ENCODE measurements at regions not wholly inside any gene's neighbourhood (a gene's known extent, or its start where the extent isn't known, plus 50 kb on each side); places are given as distances from the start of the nearest gene placed in this dataset.
A peak's percentile ranks its signal among the peaks of the same experiment; 100 is the strongest.

- Mint-ChIP-seq H3K36me3 (ENCODE audit: low read depth) (no peaks in the 10 kb centered on the region), H3K4me1 (no peaks in the 10 kb centered on the region), H3K4me3 (no peak overlapping the region), H3K27ac (no peak overlapping the region), H3K27me3 (ENCODE audit: low read depth) (no peaks in the 10 kb centered on the region), H3K9me3 (no peaks in the 10 kb centered on the region)
- TF ChIP-seq, protein P1, sequence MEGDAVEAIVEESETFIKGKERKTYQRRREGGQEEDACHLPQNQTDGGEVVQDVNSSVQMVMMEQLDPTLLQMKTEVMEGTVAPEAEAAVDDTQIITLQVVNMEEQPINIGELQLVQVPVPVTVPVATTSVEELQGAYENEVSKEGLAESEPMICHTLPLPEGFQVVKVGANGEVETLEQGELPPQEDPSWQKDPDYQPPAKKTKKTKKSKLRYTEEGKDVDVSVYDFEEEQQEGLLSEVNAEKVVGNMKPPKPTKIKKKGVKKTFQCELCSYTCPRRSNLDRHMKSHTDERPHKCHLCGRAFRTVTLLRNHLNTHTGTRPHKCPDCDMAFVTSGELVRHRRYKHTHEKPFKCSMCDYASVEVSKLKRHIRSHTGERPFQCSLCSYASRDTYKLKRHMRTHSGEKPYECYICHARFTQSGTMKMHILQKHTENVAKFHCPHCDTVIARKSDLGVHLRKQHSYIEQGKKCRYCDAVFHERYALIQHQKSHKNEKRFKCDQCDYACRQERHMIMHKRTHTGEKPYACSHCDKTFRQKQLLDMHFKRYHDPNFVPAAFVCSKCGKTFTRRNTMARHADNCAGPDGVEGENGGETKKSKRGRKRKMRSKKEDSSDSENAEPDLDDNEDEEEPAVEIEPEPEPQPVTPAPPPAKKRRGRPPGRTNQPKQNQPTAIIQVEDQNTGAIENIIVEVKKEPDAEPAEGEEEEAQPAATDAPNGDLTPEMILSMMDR (IDR thresholded peaks at IDR 0.05; ENCODE audit: unreplicated experiment in 3 of 3) = no peak
Observed at GRCh38 chr14:80378084-80378690, 166.9 kb upstream of the DIO2 start.

DNA sequence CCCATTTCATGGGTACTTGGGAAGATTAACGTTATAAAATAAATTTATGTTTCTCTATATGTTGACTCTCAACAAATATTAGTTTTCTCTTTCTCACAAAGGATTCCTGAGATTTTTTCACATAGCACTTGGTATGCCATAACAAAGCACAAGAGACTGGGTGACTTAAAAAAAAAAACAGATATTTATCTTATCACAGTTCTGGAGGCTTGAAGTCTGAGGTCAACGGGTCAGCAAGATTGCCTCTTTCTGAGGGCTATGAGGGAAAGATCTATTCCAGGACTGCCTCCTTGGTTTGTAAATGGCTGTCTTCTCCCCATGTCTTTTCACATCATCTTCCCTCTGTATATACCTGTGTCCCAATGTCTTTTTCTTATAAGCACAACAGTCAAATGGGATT is 153.5 kb upstream of the DIO2 start:
- Mint-ChIP-seq H3K27ac (peak overlapping the region in 1 of 3 experiments; percentile 92), H3K36me3 (ENCODE audit: low read depth) (no peaks in the 10 kb centered on the region), H3K4me1 (no peaks in the 10 kb centered on the region), H3K27me3 (ENCODE audit: low read depth) (no peaks in the 10 kb centered on the region), H3K4me3 (no peak overlapping the region), H3K9me3 (no peaks in the 10 kb centered on the region)
- TF ChIP-seq, protein P1 (IDR thresholded peaks at IDR 0.05; ENCODE audit: unreplicated experiment in 3 of 3) = no peak

DNA sequence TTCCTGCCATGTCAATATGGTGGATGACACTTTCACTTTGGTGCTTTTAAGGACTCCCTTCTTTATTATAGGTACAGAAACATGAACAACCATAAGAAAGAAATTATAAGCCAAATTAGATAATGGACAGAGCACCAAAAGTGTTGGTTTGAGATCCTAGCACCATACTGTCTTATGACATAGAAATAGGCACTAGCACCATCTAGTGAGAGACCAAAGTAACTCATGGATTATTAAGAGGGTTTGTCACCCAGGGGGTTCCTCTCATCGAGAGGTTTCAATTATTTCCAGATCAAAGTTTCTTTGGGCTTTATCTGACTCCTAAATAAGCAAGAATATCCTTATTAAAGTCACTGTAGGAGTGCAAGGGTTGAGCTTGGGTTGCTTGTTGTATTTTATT is 153.0 kb upstream of the DIO2 start:
- Mint-ChIP-seq H3K4me3 (no peak overlapping the region), H3K27me3 (ENCODE audit: low read depth) (no peaks in the 10 kb centered on the region), H3K36me3 (ENCODE audit: low read depth) (no peaks in the 10 kb centered on the region), H3K9me3 (no peaks in the 10 kb centered on the region), H3K27ac (peak overlapping the region in 1 of 3 experiments; percentile 92), H3K4me1 (no peaks in the 10 kb centered on the region)
- TF ChIP-seq, protein P1 (IDR thresholded peaks at IDR 0.05; ENCODE audit: unreplicated experiment in 3 of 3) = peak in 2 of 3 experiments; percentile 34 to 47

DNA sequence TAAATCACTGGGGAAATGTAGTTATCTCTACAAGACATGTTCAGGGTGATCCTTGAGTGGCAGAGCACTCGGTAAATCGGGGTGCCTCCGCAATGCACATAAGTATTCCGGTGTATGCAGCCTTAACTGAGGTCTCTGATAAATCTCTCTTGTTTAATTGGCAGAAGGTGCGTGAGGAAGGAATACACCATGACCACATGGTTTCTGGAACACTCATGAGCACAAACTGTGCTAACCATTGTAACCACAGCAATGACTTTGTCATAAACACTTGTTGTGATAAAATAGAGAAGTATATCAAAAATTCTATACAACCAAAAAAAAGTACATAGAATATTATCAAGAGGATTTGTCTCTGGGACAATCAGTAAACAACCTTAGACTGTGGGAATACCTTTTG is 146.8 kb upstream of the DIO2 start:
- Mint-ChIP-seq H3K4me3 (no peak overlapping the region), H3K9me3 (no peaks in the 10 kb centered on the region), H3K27me3 (ENCODE audit: low read depth) (no peaks in the 10 kb centered on the region), H3K36me3 (ENCODE audit: low read depth) (no peaks in the 10 kb centered on the region), H3K4me1 (no peaks in the 10 kb centered on the region), H3K27ac (no peak overlapping the region)
- TF ChIP-seq, protein P1 (IDR thresholded peaks at IDR 0.05; ENCODE audit: unreplicated experiment in 3 of 3) = no peak

GRCh38 chr14:80356413-80356812 is 145.1 kb upstream of the DIO2 start:
- H3K36me3 Mint-ChIP-seq (ENCODE audit: low read depth) = no peaks in the 10 kb centered on the region
- peak overlapping the region in 1 of 3 experiments; percentile 5 for H3K27ac Mint-ChIP-seq
- TF ChIP-seq, protein P1 (IDR thresholded peaks at IDR 0.05; ENCODE audit: unreplicated experiment in 3 of 3) = peak; percentile 29 to 58 (median 47)
- no peak overlapping the region for H3K4me3 Mint-ChIP-seq
- no peaks in the 10 kb centered on the region for H3K4me1 Mint-ChIP-seq
- no peaks in the 10 kb centered on the region for H3K9me3 Mint-ChIP-seq
- no peaks in the 10 kb centered on the region for H3K27me3 Mint-ChIP-seq (ENCODE audit: low read depth)

- Mint-ChIP-seq H3K4me3 (no peak overlapping the region), H3K9me3 (no peaks in the 10 kb centered on the region), H3K36me3 (ENCODE audit: low read depth) (no peaks in the 10 kb centered on the region), H3K27me3 (ENCODE audit: low read depth) (no peaks in the 10 kb centered on the region), H3K27ac (no peak overlapping the region), H3K4me1 (no peaks in the 10 kb centered on the region)
- TF ChIP-seq, protein P1 (IDR thresholded peaks at IDR 0.05; ENCODE audit: unreplicated experiment in 3 of 3) = no peak
Observed at GRCh38 chr14:80354860-80355581, 143.7 kb upstream of the DIO2 start.

Measured in nephron (organoid).